ENCODE measurements at regions not wholly inside any gene's neighbourhood (a gene's known extent, or its start where the extent isn't known, plus 50 kb on each side); places are given as distances from the start of the nearest gene placed in this dataset.

- POLR2A ChIA-PET, result no interaction called here
- CTCF ChIA-PET, result no interaction called here
- Histone ChIP-seq H3K27me3 (ENCODE audit: control insufficient read depth, insufficient read depth, low read length) (0 out of 2 replicates have a peak, but pooled peaks cover 1% of the 10 kb centered on the region), H3K36me3 (ENCODE audit: control insufficient read depth, insufficient read depth, low read length) (no peaks in the 10 kb centered on the region), H3K4me3 (ENCODE audit: low read depth, low read length) (no peak overlapping the region)
- DNase-seq (ENCODE audit: low read depth), result no peak
- TF ChIP-seq CTCF (IDR thresholded peaks at IDR 0.05; ENCODE audit: insufficient read depth, low read depth, low read length), result no peak
These were observed 74.7 kb upstream of the GATB start for GRCh38 chr4:151835467-151835866.

- H3K36me3 ChIP-seq (ENCODE audit: control insufficient read depth, insufficient read depth, low read length), result no peaks in the 10 kb centered on the region
- CTCF ChIA-PET, result interaction anchor here (0.7 kb wide), 1 partner anchor 15 kb away, joined by 4 read pairs; no protein-coding TSS in a partner anchor
- no peak for TF ChIP-seq CTCF (IDR thresholded peaks at IDR 0.05; ENCODE audit: insufficient read depth, low read depth, low read length)
- DNase-seq (ENCODE audit: low read depth), result no peak
- no peak overlapping the region for H3K4me3 ChIP-seq (ENCODE audit: low read depth, low read length)
- peaks cover 5% of the 10 kb centered on the region for H3K27me3 ChIP-seq (ENCODE audit: control insufficient read depth, insufficient read depth, low read length)
- POLR2A ChIA-PET, result no interaction called here
These were observed 72.4 kb upstream of the GATB start for GRCh38 chr4:151833174-151833573.

GRCh38 chr4:151831526-151831925, 70.7 kb upstream of the GATB start:
- CTCF ChIA-PET, result no interaction called here
- no peak for TF ChIP-seq CTCF (IDR thresholded peaks at IDR 0.05; ENCODE audit: insufficient read depth, low read depth, low read length)
- Histone ChIP-seq H3K4me3 (ENCODE audit: low read depth, low read length) (no peak overlapping the region), H3K36me3 (ENCODE audit: control insufficient read depth, insufficient read depth, low read length) (no peaks in the 10 kb centered on the region), H3K27me3 (ENCODE audit: control insufficient read depth, insufficient read depth, low read length) (peaks cover 5% of the 10 kb centered on the region)
- DNase-seq (ENCODE audit: low read depth), result no peak
- POLR2A ChIA-PET, result no interaction called here

GRCh38 chr4:151830168-151830567, 69.4 kb upstream of the GATB start:
- peaks cover 4% of the 10 kb centered on the region for H3K27me3 ChIP-seq (ENCODE audit: control insufficient read depth, insufficient read depth, low read length)
- ChIA-PET POLR2A (no interaction called here), CTCF (no interaction called here)
- no peak for DNase-seq (ENCODE audit: low read depth)
- no peak for TF ChIP-seq CTCF (IDR thresholded peaks at IDR 0.05; ENCODE audit: insufficient read depth, low read depth, low read length)
- H3K4me3 ChIP-seq (ENCODE audit: low read depth, low read length), result no peak overlapping the region
- H3K36me3 ChIP-seq (ENCODE audit: control insufficient read depth, insufficient read depth, low read length), result no peaks in the 10 kb centered on the region

GRCh38 chr4:151829309-151829708, 68.5 kb upstream of the GATB start:
- no peak overlapping the region for H3K4me3 ChIP-seq (ENCODE audit: low read depth, low read length)
- no peak for TF ChIP-seq CTCF (IDR thresholded peaks at IDR 0.05; ENCODE audit: insufficient read depth, low read depth, low read length)
- H3K36me3 ChIP-seq (ENCODE audit: control insufficient read depth, insufficient read depth, low read length), result no peaks in the 10 kb centered on the region
- no peak for DNase-seq (ENCODE audit: low read depth)
- H3K27me3 ChIP-seq (ENCODE audit: control insufficient read depth, insufficient read depth, low read length), result peaks cover 4% of the 10 kb centered on the region
- POLR2A ChIA-PET, result no interaction called here
- CTCF ChIA-PET, result no interaction called here

Data from BJ (cell line).